ENCODE measurements at regions not wholly inside any gene's neighbourhood (a gene's known extent, or its start where the extent isn't known, plus 50 kb on each side); places are given as distances from the start of the nearest gene placed in this dataset.

DNA sequence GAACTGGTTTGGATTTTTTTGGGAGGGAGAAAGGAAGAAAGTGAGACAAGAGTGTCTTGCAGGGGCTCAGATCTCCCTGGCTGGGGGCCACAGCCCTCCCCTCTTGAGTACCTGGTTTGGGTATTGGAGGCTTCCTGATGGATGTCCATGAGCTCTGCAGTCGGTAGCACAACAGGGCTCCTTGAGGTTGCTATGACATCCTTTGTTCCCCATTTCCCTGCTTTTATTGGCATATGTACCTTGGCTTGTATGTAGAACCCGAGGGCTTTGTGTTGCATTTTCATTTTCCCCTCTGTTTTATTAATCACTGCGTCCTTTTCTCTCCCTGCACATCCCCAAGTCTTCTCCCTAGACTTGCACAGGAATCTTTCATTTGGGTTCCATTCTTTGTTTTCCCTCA, 355.5 kb upstream of the TSHZ2 start:
- no peak overlapping the region for H3K27ac ChIP-seq (ENCODE audit: low read depth, low read length)
- DNase-seq (ENCODE audit: low read depth, low spot score): no peak
- ChIA-PET CTCF (no interaction called here), POLR2A (no interaction called here)
- no peaks in the 10 kb centered on the region for H3K9me3 ChIP-seq (ENCODE audit: control insufficient read depth, insufficient read depth, low read length)
- TF ChIP-seq, protein P1, sequence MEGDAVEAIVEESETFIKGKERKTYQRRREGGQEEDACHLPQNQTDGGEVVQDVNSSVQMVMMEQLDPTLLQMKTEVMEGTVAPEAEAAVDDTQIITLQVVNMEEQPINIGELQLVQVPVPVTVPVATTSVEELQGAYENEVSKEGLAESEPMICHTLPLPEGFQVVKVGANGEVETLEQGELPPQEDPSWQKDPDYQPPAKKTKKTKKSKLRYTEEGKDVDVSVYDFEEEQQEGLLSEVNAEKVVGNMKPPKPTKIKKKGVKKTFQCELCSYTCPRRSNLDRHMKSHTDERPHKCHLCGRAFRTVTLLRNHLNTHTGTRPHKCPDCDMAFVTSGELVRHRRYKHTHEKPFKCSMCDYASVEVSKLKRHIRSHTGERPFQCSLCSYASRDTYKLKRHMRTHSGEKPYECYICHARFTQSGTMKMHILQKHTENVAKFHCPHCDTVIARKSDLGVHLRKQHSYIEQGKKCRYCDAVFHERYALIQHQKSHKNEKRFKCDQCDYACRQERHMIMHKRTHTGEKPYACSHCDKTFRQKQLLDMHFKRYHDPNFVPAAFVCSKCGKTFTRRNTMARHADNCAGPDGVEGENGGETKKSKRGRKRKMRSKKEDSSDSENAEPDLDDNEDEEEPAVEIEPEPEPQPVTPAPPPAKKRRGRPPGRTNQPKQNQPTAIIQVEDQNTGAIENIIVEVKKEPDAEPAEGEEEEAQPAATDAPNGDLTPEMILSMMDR (IDR thresholded peaks at IDR 0.05; ENCODE audit: low read depth, low read length): no peak
- H3K27me3 ChIP-seq (ENCODE audit: control insufficient read depth, insufficient read depth, low read length): no peaks in the 10 kb centered on the region
- no peak overlapping the region for H3K4me3 ChIP-seq (ENCODE audit: low read depth, low read length)

DNA sequence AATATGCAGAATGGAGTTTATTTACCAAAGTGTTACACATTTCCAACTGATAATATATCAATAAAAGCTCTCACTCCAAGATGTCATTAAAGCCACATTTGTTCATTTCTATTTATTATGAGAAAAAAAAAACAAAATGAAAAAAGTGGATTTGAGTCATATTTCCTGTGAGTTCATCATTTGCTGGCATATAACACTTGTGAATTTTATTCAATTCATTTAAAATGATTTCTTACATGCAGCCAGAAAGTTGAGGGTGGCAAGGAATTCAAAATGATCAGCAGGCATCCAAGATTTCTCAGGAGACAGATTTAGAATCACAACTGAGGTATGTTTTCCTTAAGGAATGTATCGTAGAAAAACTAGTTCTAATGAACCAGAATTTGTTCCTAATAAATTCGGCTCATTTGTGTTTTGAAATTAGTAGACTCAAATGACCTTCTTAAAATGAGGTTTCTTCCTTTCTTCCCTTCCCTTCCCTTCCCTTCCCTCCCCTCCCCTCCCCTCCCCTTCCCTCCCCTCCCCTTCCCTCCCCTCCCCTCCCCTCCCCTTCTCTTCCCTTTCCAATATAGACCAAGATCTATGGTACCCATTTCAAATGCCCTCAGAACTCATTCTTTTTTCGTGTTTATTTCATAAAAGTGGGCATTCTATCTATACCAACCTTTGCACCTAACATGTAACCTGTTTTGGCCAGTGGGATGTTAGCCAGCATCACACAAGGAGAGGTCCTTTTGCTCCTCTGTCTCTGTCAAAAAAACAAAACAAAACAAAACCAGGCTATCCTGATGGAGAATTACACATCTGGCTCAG, 357.9 kb upstream of the TSHZ2 start:
- DNase-seq (ENCODE audit: low read depth, low spot score): no peak
- Histone ChIP-seq H3K9me3 (ENCODE audit: control insufficient read depth, insufficient read depth, low read length) (no peaks in the 10 kb centered on the region), H3K4me3 (ENCODE audit: low read depth, low read length) (no peak overlapping the region), H3K27ac (ENCODE audit: low read depth, low read length) (no peak overlapping the region), H3K27me3 (ENCODE audit: control insufficient read depth, insufficient read depth, low read length) (no peaks in the 10 kb centered on the region)
- TF ChIP-seq, protein P1 (IDR thresholded peaks at IDR 0.05; ENCODE audit: low read depth, low read length): no peak
- CTCF ChIA-PET: no interaction called here
- POLR2A ChIA-PET: no interaction called here

DNA sequence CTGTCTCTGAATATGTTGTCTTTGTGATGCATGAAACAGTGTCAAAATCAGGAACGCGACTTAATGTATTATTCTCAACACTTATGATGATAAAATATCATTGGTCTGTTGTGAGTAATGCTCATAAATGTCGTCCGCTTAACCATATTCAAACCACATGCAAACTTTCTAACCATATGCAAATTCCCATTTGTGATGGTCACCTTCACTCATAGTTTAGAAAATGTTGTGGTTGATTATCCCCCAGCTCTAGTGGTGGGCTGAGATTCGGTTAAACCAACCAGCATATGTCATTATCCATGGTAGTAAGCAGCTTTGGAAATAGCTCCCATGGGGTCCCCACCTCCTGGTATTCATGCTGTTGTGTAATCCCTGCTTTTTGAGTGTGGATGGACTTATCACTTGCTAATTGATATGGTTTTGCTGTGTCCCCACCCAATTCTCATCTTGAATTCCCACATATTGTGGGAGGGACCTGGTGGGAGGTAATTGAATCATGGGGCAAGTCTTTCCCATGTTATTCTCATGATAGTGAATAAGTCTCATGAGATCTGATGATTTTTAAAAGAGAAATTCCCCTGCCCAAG, 360.0 kb upstream of the TSHZ2 start:
- POLR2A ChIA-PET: no interaction called here
- no peak overlapping the region for H3K4me3 ChIP-seq (ENCODE audit: low read depth, low read length)
- TF ChIP-seq, protein P1 (IDR thresholded peaks at IDR 0.05; ENCODE audit: low read depth, low read length): no peak
- no peak for DNase-seq (ENCODE audit: low read depth, low spot score)
- no peak overlapping the region for H3K27ac ChIP-seq (ENCODE audit: low read depth, low read length)
- CTCF ChIA-PET: no interaction called here
- H3K27me3 ChIP-seq (ENCODE audit: control insufficient read depth, insufficient read depth, low read length): no peaks in the 10 kb centered on the region
- H3K9me3 ChIP-seq (ENCODE audit: control insufficient read depth, insufficient read depth, low read length): no peaks in the 10 kb centered on the region

DNA sequence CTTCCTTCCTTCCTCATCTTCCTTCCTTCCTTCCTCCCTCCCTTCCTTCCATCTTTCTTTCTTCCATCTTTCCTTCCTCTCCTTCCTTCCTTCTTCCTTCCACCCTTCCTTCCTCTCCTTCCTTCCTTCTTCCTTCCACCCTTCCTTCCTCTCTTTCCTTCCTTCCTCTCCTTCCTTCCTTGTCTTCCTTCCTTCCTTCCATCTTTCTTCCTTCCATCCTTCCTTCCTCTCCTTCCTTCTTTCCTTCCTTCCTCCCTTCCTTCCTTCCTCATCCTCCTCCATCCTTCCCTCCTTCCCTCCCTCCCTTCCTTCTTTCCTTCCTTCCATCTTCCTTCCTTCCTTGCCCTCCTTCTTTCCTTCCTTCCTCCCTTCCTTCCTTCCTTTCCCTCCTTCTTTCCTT, 361.4 kb upstream of the TSHZ2 start:
- no peaks in the 10 kb centered on the region for H3K9me3 ChIP-seq (ENCODE audit: control insufficient read depth, insufficient read depth, low read length)
- H3K4me3 ChIP-seq (ENCODE audit: low read depth, low read length): no peak overlapping the region
- CTCF ChIA-PET: no interaction called here
- TF ChIP-seq, protein P1 (IDR thresholded peaks at IDR 0.05; ENCODE audit: low read depth, low read length): no peak
- H3K27ac ChIP-seq (ENCODE audit: low read depth, low read length): no peak overlapping the region
- no peak for DNase-seq (ENCODE audit: low read depth, low spot score)
- POLR2A ChIA-PET: no interaction called here
- H3K27me3 ChIP-seq (ENCODE audit: control insufficient read depth, insufficient read depth, low read length): no peaks in the 10 kb centered on the region

DNA sequence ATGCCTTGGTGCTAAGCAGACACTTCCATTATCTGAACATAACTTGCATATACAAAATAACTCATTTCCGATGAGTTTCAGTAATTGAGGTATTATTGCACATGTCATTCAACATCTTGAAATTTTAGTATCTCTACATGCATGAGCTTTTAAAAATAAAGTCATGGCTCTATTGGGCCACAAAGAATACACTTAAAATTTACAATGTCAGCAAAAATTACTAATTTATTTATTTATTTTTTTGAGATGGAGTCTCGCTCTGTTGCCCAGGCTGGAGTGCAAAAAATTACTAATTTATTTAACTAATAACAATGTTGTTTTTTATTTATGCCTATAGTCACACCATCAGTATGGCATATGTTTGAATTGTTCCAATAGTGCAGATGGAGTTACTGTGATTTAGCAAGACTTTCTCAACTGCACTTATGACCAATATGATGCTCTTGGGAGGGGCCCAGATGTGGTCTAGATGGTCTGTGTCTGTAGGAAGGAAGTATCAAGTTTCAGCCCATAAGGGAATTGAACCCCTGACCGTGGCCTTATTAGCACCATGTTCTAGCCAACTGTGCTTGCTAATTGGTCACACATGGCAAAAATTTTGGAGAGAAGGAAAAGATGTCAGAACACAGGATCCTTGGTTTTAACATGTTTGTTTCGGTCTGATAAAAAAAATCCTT, 370.7 kb upstream of the TSHZ2 start:
- no peak for DNase-seq (ENCODE audit: low read depth, low spot score)
- H3K4me3 ChIP-seq (ENCODE audit: low read depth, low read length): no peak overlapping the region
- POLR2A ChIA-PET: no interaction called here
- no peaks in the 10 kb centered on the region for H3K9me3 ChIP-seq (ENCODE audit: control insufficient read depth, insufficient read depth, low read length)
- H3K27ac ChIP-seq (ENCODE audit: low read depth, low read length): no peak overlapping the region
- H3K27me3 ChIP-seq (ENCODE audit: control insufficient read depth, insufficient read depth, low read length): no peaks in the 10 kb centered on the region
- CTCF ChIA-PET: no interaction called here
- TF ChIP-seq, protein P1 (IDR thresholded peaks at IDR 0.05; ENCODE audit: low read depth, low read length): no peak

All from AG04450 (cell line).